ENCODE measurements at regions not wholly inside any gene's neighbourhood (a gene's known extent, or its start where the extent isn't known, plus 50 kb on each side); places are given as distances from the start of the nearest gene placed in this dataset.

GRCh38 chr1:61580417-61580816, 144.5 kb downstream of the TM2D1 start:
- Histone ChIP-seq H3K27ac (ENCODE audit: low read depth, low read length) (no peak overlapping the region), H3K4me1 (ENCODE audit: insufficient read depth, low read length) (no peaks in the 10 kb centered on the region), H3K9ac (ENCODE audit: low read length) (no peak overlapping the region), H3K4me3 (ENCODE audit: low read depth in 1 of 2, low read length in 2 of 2) (no peak overlapping the region), H3K27me3 (ENCODE audit: control insufficient read depth in 1 of 2, insufficient read depth in 2 of 2, low read length in 2 of 2) (no peaks in the 10 kb centered on the region), H3K36me3 (ENCODE audit: insufficient read depth, low read length) (no peaks in the 10 kb centered on the region), H3K9me3 (ENCODE audit: low read length) (no peaks in the 10 kb centered on the region)

- Histone ChIP-seq H3K9ac (ENCODE audit: low read length) (no peak overlapping the region), H3K27ac (ENCODE audit: low read depth, low read length) (no peak overlapping the region), H3K9me3 (ENCODE audit: low read length) (no peaks in the 10 kb centered on the region)
Measured at GRCh38 chr1:61579802-61580201, 145.1 kb downstream of the TM2D1 start.

GRCh38 chr1:61572046-61572445, 152.9 kb downstream of the TM2D1 start:
- no peak overlapping the region for H3K27ac ChIP-seq (ENCODE audit: low read depth, low read length)
- no peaks in the 10 kb centered on the region for H3K36me3 ChIP-seq (ENCODE audit: insufficient read depth, low read length)
- H3K27me3 ChIP-seq (ENCODE audit: control insufficient read depth in 1 of 2, insufficient read depth in 2 of 2, low read length in 2 of 2) = no peaks in the 10 kb centered on the region
- H3K4me1 ChIP-seq (ENCODE audit: insufficient read depth, low read length) = no peaks in the 10 kb centered on the region
- no peak overlapping the region for H3K4me3 ChIP-seq (ENCODE audit: low read depth in 1 of 2, low read length in 2 of 2)
- no peak overlapping the region for H3K9ac ChIP-seq (ENCODE audit: low read length)
- H3K9me3 ChIP-seq (ENCODE audit: low read length) = no peaks in the 10 kb centered on the region

More at GRCh38 chr1:61579802-61580201, 145.1 kb downstream of the TM2D1 start:
- no peak overlapping the region for H3K4me3 ChIP-seq (ENCODE audit: low read depth in 1 of 2, low read length in 2 of 2)
- H3K27me3 ChIP-seq (ENCODE audit: control insufficient read depth in 1 of 2, insufficient read depth in 2 of 2, low read length in 2 of 2) = no peaks in the 10 kb centered on the region
- H3K4me1 ChIP-seq (ENCODE audit: insufficient read depth, low read length) = no peaks in the 10 kb centered on the region
- no peaks in the 10 kb centered on the region for H3K36me3 ChIP-seq (ENCODE audit: insufficient read depth, low read length)

- H3K36me3 ChIP-seq (ENCODE audit: insufficient read depth, low read length) = no peaks in the 10 kb centered on the region
Measured at GRCh38 chr1:61570191-61570590, 154.8 kb downstream of the TM2D1 start.

GRCh38 chr1:61569303-61569621, 155.7 kb downstream of the TM2D1 start:
- H3K27ac ChIP-seq (ENCODE audit: low read depth, low read length) = no peak overlapping the region
- H3K9ac ChIP-seq (ENCODE audit: low read length) = no peak overlapping the region

More at GRCh38 chr1:61570191-61570590, 154.8 kb downstream of the TM2D1 start:
- Histone ChIP-seq H3K27ac (ENCODE audit: low read depth, low read length) (no peak overlapping the region), H3K9ac (ENCODE audit: low read length) (no peak overlapping the region), H3K9me3 (ENCODE audit: low read length) (peaks cover 9% of the 10 kb centered on the region), H3K27me3 (ENCODE audit: control insufficient read depth in 1 of 2, insufficient read depth in 2 of 2, low read length in 2 of 2) (no peaks in the 10 kb centered on the region), H3K4me1 (ENCODE audit: insufficient read depth, low read length) (no peaks in the 10 kb centered on the region), H3K4me3 (ENCODE audit: low read depth in 1 of 2, low read length in 2 of 2) (no peak overlapping the region)

GRCh38 chr1:61568460-61569302, 156.3 kb downstream of the TM2D1 start:
- Histone ChIP-seq H3K4me1 (ENCODE audit: insufficient read depth, low read length) (no peaks in the 10 kb centered on the region), H3K27ac (ENCODE audit: low read depth, low read length) (no peak overlapping the region), H3K36me3 (ENCODE audit: insufficient read depth, low read length) (no peaks in the 10 kb centered on the region), H3K4me3 (ENCODE audit: low read depth in 1 of 2, low read length in 2 of 2) (no peak overlapping the region), H3K27me3 (ENCODE audit: control insufficient read depth in 1 of 2, insufficient read depth in 2 of 2, low read length in 2 of 2) (no peaks in the 10 kb centered on the region), H3K9me3 (ENCODE audit: low read length) (peaks cover 9% of the 10 kb centered on the region), H3K9ac (ENCODE audit: low read length) (no peak overlapping the region)

More at GRCh38 chr1:61569303-61569621, 155.7 kb downstream of the TM2D1 start:
- Histone ChIP-seq H3K27me3 (ENCODE audit: control insufficient read depth in 1 of 2, insufficient read depth in 2 of 2, low read length in 2 of 2) (no peaks in the 10 kb centered on the region), H3K36me3 (ENCODE audit: insufficient read depth, low read length) (no peaks in the 10 kb centered on the region), H3K4me1 (ENCODE audit: insufficient read depth, low read length) (no peaks in the 10 kb centered on the region), H3K9me3 (ENCODE audit: low read length) (peaks cover 9% of the 10 kb centered on the region), H3K4me3 (ENCODE audit: low read depth in 1 of 2, low read length in 2 of 2) (no peak overlapping the region)

GRCh38 chr1:61566177-61566576, 158.8 kb downstream of the TM2D1 start:
- no peak overlapping the region for H3K9ac ChIP-seq (ENCODE audit: low read length)
- no peaks in the 10 kb centered on the region for H3K4me1 ChIP-seq (ENCODE audit: insufficient read depth, low read length)
- H3K9me3 ChIP-seq (ENCODE audit: low read length) = peaks cover 9% of the 10 kb centered on the region
- no peak overlapping the region for H3K27ac ChIP-seq (ENCODE audit: low read depth, low read length)
- no peak overlapping the region for H3K4me3 ChIP-seq (ENCODE audit: low read depth in 1 of 2, low read length in 2 of 2)
- no peaks in the 10 kb centered on the region for H3K27me3 ChIP-seq (ENCODE audit: control insufficient read depth in 1 of 2, insufficient read depth in 2 of 2, low read length in 2 of 2)
- no peaks in the 10 kb centered on the region for H3K36me3 ChIP-seq (ENCODE audit: insufficient read depth, low read length)

GRCh38 chr1:61563611-61564010, 161.3 kb downstream of the TM2D1 start:
- H3K9ac ChIP-seq (ENCODE audit: low read length) = no peak overlapping the region
- H3K27me3 ChIP-seq (ENCODE audit: control insufficient read depth in 1 of 2, insufficient read depth in 2 of 2, low read length in 2 of 2) = no peaks in the 10 kb centered on the region
- no peaks in the 10 kb centered on the region for H3K4me1 ChIP-seq (ENCODE audit: insufficient read depth, low read length)
- peaks cover 9% of the 10 kb centered on the region for H3K9me3 ChIP-seq (ENCODE audit: low read length)
- no peak overlapping the region for H3K4me3 ChIP-seq (ENCODE audit: low read depth in 1 of 2, low read length in 2 of 2)
- no peaks in the 10 kb centered on the region for H3K36me3 ChIP-seq (ENCODE audit: insufficient read depth, low read length)
- no peak overlapping the region for H3K27ac ChIP-seq (ENCODE audit: low read depth, low read length)

- Histone ChIP-seq H3K4me3 (ENCODE audit: low read depth in 1 of 2, low read length in 2 of 2) (no peak overlapping the region), H3K9me3 (ENCODE audit: low read length) (peaks cover 9% of the 10 kb centered on the region), H3K9ac (ENCODE audit: low read length) (no peak overlapping the region), H3K27ac (ENCODE audit: low read depth, low read length) (no peak overlapping the region), H3K4me1 (ENCODE audit: insufficient read depth, low read length) (no peaks in the 10 kb centered on the region), H3K36me3 (ENCODE audit: insufficient read depth, low read length) (no peaks in the 10 kb centered on the region), H3K27me3 (ENCODE audit: control insufficient read depth in 1 of 2, insufficient read depth in 2 of 2, low read length in 2 of 2) (no peaks in the 10 kb centered on the region)
Measured at GRCh38 chr1:61561666-61562065, 163.3 kb downstream of the TM2D1 start.

- no peak overlapping the region for H3K4me3 ChIP-seq (ENCODE audit: low read depth in 1 of 2, low read length in 2 of 2)
- H3K27me3 ChIP-seq (ENCODE audit: control insufficient read depth in 1 of 2, insufficient read depth in 2 of 2, low read length in 2 of 2) = no peaks in the 10 kb centered on the region
- H3K4me1 ChIP-seq (ENCODE audit: insufficient read depth, low read length) = no peaks in the 10 kb centered on the region
- no peak overlapping the region for H3K9ac ChIP-seq (ENCODE audit: low read length)
- H3K9me3 ChIP-seq (ENCODE audit: low read length) = no peaks in the 10 kb centered on the region
- H3K27ac ChIP-seq (ENCODE audit: low read depth, low read length) = no peak overlapping the region
- H3K36me3 ChIP-seq (ENCODE audit: insufficient read depth, low read length) = no peaks in the 10 kb centered on the region
Measured at GRCh38 chr1:61560385-61560784, 164.6 kb downstream of the TM2D1 start.

GRCh38 chr1:61556631-61557030, 168.3 kb downstream of the TM2D1 start:
- no peaks in the 10 kb centered on the region for H3K4me1 ChIP-seq (ENCODE audit: insufficient read depth, low read length)
- H3K9ac ChIP-seq (ENCODE audit: low read length) = no peak overlapping the region
- no peaks in the 10 kb centered on the region for H3K27me3 ChIP-seq (ENCODE audit: control insufficient read depth in 1 of 2, insufficient read depth in 2 of 2, low read length in 2 of 2)
- no peak overlapping the region for H3K4me3 ChIP-seq (ENCODE audit: low read depth in 1 of 2, low read length in 2 of 2)
- H3K9me3 ChIP-seq (ENCODE audit: low read length) = no peaks in the 10 kb centered on the region
- H3K27ac ChIP-seq (ENCODE audit: low read depth, low read length) = no peak overlapping the region
- no peaks in the 10 kb centered on the region for H3K36me3 ChIP-seq (ENCODE audit: insufficient read depth, low read length)
